Gastroesophageal sphincter (tissue), 4 donors: ENCODE measurements at regions not wholly inside any gene's neighbourhood (a gene's known extent, or its start where the extent isn't known, plus 50 kb on each side); places are given as distances from the start of the nearest gene placed in this dataset.

Experiments
- ATAC-seq: fragments of 150-250 bp; one replicate; pipeline ENCODE4 v1.9.1; 2016; ENCODE audit warnings: mild to moderate bottlenecking, moderate library complexity
- H3K27ac ChIP-seq, 4 donors: fragments of 200-600 bp; sonication (generic) in 3 of 4; 1 replicate in 3 of 4; 2 replicates in 1 of 4; pipeline ENCODE4 v1.5.1; 2016 to 2019
- H3K27me3 ChIP-seq: fragments of 200-600 bp; sonication (generic); one replicate; pipeline ENCODE4 v1.5.1; 2019
- H3K36me3 ChIP-seq, 2 donors: fragments of 200-600 bp; sonication (generic); one replicate each; pipeline ENCODE4 v1.5.1; 2019; ENCODE audit warnings: control low read depth in 1 of 2
- H3K4me1 ChIP-seq, 3 donors: fragments of 200-600 bp; sonication (generic); 1 replicate in 2 of 3; 2 replicates in 1 of 3; pipeline ENCODE4 v1.5.1; 2016 to 2019; ENCODE audit warnings: control low read depth in 2 of 3
- H3K4me3 ChIP-seq, 2 donors: fragments of 200-600 bp; sonication (generic); one replicate each; pipeline ENCODE4 v1.5.1; 2019; ENCODE audit warnings: mild to moderate bottlenecking in 1 of 2, moderate library complexity in 1 of 2
- H3K9me3 ChIP-seq, 3 donors: fragments of 200-600 bp; sonication (generic); one replicate each; pipeline ENCODE4 v1.5.1; 2017 to 2019; ENCODE audit warnings: control low read depth in 2 of 3
- EP300 ChIP-seq: sonication (generic); formaldehyde crosslinking; IDR thresholded peaks from one replicate; pipeline ENCODE4 v1.6.1; 2017; ENCODE audit warnings: antibody characterized with exemption, mild to moderate bottlenecking
- POLR2A ChIP-seq, 2 donors: fragments of 450-650 bp; IDR thresholded peaks; one replicate each; pipeline ENCODE4 v1.6.1; 2017; ENCODE audit warnings: antibody characterized with exemption in 2 of 2, mild to moderate bottlenecking in 2 of 2, moderate library complexity in 1 of 2
- POLR2AphosphoS5 ChIP-seq: sonication (generic); formaldehyde crosslinking; IDR thresholded peaks from one replicate; pipeline ENCODE4 v1.6.1; 2017; ENCODE audit warnings: antibody characterized with exemption
- WGBS, 2 donors: methylation state at CpG; one replicate each; pipeline ENCODE4 v1.1.5; 2018; ENCODE audit warnings: low coverage in 1 of 2; 5-methylcytosine and 5-hydroxymethylcytosine counted together
- TF ChIP-seq, protein P1 (sequence below), 4 experiments: fragments of 200-600 bp in 2 of 4; fragments of 450-650 bp in 2 of 4; sonication (generic) in 1 of 4; IDR thresholded peaks; one replicate each; pipeline ENCODE4 v1.5.1; 2017 to 2019; ENCODE audit warnings: antibody characterized with exemption in 4 of 4, mild to moderate bottlenecking in 2 of 4, moderate library complexity in 2 of 4

DNA sequence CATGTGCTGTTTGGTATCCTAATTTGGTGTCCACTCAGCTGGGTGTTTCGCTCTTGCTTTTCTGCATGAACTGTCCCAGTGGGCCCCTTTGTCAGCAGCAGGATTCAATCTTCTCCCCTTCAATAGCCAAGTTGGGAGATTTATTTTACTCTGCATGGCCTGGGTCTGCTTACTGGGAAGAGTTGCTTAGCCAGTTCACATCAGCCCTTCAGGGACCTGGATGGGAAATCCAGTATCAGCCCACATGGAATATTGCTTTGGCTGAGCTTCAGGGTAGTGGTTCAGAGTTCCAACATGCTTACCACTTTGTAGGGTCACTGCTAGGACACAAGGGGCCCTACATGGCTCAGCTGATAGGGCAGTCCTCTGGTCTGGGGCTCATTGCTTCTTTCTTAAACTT, 93.0 kb upstream of the BOC start:
- TF ChIP-seq POLR2AphosphoS5 (no peak), POLR2A (IDR thresholded peaks at IDR 0.05) (no peak), EP300 (no peak)
- TF ChIP-seq, protein P1, sequence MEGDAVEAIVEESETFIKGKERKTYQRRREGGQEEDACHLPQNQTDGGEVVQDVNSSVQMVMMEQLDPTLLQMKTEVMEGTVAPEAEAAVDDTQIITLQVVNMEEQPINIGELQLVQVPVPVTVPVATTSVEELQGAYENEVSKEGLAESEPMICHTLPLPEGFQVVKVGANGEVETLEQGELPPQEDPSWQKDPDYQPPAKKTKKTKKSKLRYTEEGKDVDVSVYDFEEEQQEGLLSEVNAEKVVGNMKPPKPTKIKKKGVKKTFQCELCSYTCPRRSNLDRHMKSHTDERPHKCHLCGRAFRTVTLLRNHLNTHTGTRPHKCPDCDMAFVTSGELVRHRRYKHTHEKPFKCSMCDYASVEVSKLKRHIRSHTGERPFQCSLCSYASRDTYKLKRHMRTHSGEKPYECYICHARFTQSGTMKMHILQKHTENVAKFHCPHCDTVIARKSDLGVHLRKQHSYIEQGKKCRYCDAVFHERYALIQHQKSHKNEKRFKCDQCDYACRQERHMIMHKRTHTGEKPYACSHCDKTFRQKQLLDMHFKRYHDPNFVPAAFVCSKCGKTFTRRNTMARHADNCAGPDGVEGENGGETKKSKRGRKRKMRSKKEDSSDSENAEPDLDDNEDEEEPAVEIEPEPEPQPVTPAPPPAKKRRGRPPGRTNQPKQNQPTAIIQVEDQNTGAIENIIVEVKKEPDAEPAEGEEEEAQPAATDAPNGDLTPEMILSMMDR (IDR thresholded peaks at IDR 0.05): no peak
- no peaks in the 10 kb centered on the region for H3K9me3 ChIP-seq
- no peaks in the 10 kb centered on the region for H3K27me3 ChIP-seq
- WGBS, 2 donors: 75 to 83% methylated on average over 1 of the region's 1 CpG
- peak overlapping the region in 3 of 4 donors; percentile 60 to 68 (median 62) for H3K27ac ChIP-seq
- H3K4me3 ChIP-seq: no peak overlapping the region
- H3K4me1 ChIP-seq: peaks cover 5 to 27% (median 11%) of the 10 kb centered on the region in 3 donors
- no peak for ATAC-seq
- no peaks in the 10 kb centered on the region for H3K36me3 ChIP-seq

DNA sequence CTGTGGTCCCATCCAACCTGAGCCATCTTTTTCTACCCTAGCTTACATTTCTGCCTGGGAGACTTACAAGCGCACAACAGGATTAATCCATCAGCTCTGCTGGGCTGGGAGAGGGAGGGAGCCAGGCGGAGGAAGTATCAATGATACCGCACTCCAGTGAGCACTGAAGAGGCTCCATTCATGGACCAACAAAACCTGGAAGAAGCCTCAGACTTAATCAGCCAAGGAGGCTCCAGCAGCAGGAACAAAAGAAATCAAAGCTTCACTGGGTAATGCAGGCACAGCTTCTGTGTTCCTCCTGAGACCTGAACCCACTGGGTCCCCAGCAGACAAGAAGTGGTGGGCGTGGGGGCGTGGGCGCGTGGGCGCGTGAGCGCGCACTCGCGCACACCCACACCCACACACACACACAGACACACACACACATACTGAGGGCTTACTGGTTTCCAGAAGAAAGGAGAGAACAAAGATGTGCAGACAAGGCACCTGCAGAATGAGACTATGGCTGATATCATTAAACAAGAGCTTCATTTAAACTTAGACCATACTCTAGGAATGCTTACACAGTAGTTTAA, 87.0 kb upstream of the BOC start:
- Histone ChIP-seq H3K4me3 (no peak overlapping the region), H3K36me3 (no peaks in the 10 kb centered on the region), H3K27me3 (no peaks in the 10 kb centered on the region), H3K27ac (no peak overlapping the region), H3K9me3 (no peaks in the 10 kb centered on the region), H3K4me1 (peaks cover 0 to 19% (median 0%) of the 10 kb centered on the region in 3 donors)
- no peak for ATAC-seq
- TF ChIP-seq POLR2AphosphoS5: no peak
- no peak for TF ChIP-seq EP300
- TF ChIP-seq, protein P1 (IDR thresholded peaks at IDR 0.05): no peak
- no peak for TF ChIP-seq POLR2A (IDR thresholded peaks at IDR 0.05)
- WGBS, 2 donors: 97 to 98% methylated on average over 6 to 8 of the region's 13 CpGs

DNA sequence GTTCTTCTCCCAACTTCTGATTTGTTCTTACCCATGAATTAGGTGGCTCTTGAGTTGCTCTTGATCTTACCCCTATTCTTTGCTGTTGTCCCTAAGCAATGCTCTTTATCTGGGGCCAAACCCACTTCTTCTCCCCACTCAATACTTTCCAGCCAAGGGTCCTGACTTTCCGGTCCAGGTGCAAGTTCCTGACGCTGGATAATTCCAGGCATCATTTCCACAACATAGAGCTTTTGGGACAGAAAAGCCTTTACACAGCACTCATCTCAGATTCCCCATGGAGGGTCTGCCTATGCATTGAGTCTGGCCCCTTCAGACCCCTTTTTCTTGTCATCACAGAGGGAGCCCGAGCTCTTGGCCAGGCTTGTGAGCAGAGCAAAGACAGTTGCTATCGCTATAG, 85.4 kb upstream of the BOC start:
- H3K9me3 ChIP-seq: no peaks in the 10 kb centered on the region
- 100% methylated on average over 1 of the region's 4 CpGs; no CpG with 5 or more reads in 1 of the 2 donors for WGBS, 2 donors
- H3K4me3 ChIP-seq: no peak overlapping the region
- TF ChIP-seq POLR2AphosphoS5: no peak
- H3K4me1 ChIP-seq: peaks cover 0 to 18% (median 0%) of the 10 kb centered on the region in 3 donors
- H3K36me3 ChIP-seq: no peaks in the 10 kb centered on the region
- no peak for ATAC-seq
- no peaks in the 10 kb centered on the region for H3K27me3 ChIP-seq
- H3K27ac ChIP-seq: no peak overlapping the region

DNA sequence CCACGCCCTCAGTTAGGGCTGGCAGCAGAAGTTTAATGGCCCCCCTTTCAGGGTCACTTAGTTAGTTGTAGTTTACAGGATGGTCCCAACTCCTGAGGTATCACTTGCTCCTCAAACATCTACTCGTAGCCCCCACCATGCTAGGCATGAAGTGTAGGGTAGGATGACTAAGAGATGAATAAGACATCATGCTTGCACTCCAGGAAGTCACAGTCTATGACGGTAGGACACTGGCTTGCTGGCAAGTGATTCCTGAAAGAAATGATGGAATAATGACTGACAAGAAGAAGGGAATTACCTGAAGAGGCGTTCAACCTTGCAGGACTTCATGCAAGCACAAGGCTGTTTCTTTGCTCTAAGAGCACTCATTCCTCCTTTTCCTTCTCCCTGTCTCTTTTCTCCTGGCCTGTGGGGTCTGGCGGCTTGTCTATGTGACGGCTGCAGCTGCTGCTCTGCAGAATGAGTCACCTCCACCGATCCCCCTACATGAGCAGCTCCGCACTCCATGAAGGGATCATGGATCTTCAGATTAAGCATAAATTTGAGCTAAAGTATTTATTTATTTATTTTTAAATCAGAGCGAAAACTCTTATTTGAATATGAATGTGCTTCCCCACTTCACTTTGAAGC, 82.9 kb upstream of the BOC start:
- 71 to 100% methylated on average over 2 to 8 of the region's 9 CpGs for WGBS, 2 donors
- TF ChIP-seq POLR2A (IDR thresholded peaks at IDR 0.05) (no peak), POLR2AphosphoS5 (no peak), EP300 (no peak)
- TF ChIP-seq, protein P1 (IDR thresholded peaks at IDR 0.05): no peak

DNA sequence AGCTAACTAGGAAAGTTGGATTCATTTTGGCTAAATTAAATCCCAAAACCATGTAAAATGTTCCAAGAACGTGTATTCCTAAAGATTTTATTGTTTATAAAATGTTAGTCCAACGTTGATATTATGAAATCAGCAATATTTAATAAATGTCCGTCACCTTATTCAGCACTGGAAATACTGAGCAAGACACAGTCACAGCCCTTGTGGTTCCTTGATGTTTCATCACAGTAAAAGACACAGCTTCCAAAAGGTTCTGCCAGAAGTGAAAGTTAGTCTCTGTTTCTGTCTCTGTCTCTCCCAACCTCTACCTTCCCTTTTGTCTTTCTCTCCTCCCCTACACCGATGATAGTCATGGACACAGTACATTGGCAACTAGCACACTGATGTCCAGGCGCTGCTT, 82.2 kb upstream of the BOC start:
- TF ChIP-seq, protein P1 (IDR thresholded peaks at IDR 0.05): no peak
- no peak for TF ChIP-seq EP300
- no peak for TF ChIP-seq POLR2A (IDR thresholded peaks at IDR 0.05)
- no peak for TF ChIP-seq POLR2AphosphoS5

More for the DNA sequence above, 82.9 kb upstream of the BOC start:
- peaks cover 0 to 34% (median 0%) of the 10 kb centered on the region in 3 donors for H3K4me1 ChIP-seq
- no peak overlapping the region for H3K4me3 ChIP-seq
- no peaks in the 10 kb centered on the region for H3K9me3 ChIP-seq
- H3K36me3 ChIP-seq: no peaks in the 10 kb centered on the region
- no peak overlapping the region for H3K27ac ChIP-seq
- no peaks in the 10 kb centered on the region for H3K27me3 ChIP-seq
- no peak for ATAC-seq

More for the DNA sequence above, 82.2 kb upstream of the BOC start:
- 58 to 63% methylated on average over 5 of the region's 5 CpGs for WGBS, 2 donors
- Histone ChIP-seq H3K36me3 (no peaks in the 10 kb centered on the region), H3K27ac (no peak overlapping the region), H3K27me3 (no peaks in the 10 kb centered on the region), H3K9me3 (no peaks in the 10 kb centered on the region), H3K4me3 (no peak overlapping the region), H3K4me1 (peaks cover 0 to 34% (median 0%) of the 10 kb centered on the region in 3 donors)
- ATAC-seq: peak; percentile 56
